H1 (cell line): ENCODE measurements at regions not wholly inside any gene's neighbourhood (a gene's known extent, or its start where the extent isn't known, plus 50 kb on each side); places are given as distances from the start of the nearest gene placed in this dataset.

Experiments used
- CHD1 ChIP-seq: IDR thresholded peaks from 2 replicates; pipeline ENCODE4 v1.6.1; 2012; ENCODE audit warnings: low read depth, low read length, improper control_type of control experiment
- CREB1 ChIP-seq: IDR thresholded peaks from 2 replicates; pipeline ENCODE4 v1.6.1; 2012; ENCODE audit warnings: inconsistent platforms
- CTBP2 ChIP-seq: IDR thresholded peaks from 2 replicates; pipeline ENCODE4 v1.7.0; 2011; ENCODE audit warnings: borderline replicate concordance, mild to moderate bottlenecking, moderate library complexity, mixed read lengths, low read length; ENCODE audit not compliant: insufficient read depth, insufficient read length
- EP300 ChIP-seq, 2 experiments: IDR thresholded peaks; 1 replicate in 1 of 2; 2 replicates in 1 of 2; pipeline ENCODE4 v1.6.1; 2011 to 2012; ENCODE audit warnings: low read depth in 2 of 2, low read length in 2 of 2, mild to moderate bottlenecking in 2 of 2, borderline replicate concordance in 1 of 2, inconsistent platforms in 1 of 2, moderate library complexity in 1 of 2
- NRF1 ChIP-seq: IDR thresholded peaks from 2 replicates; pipeline ENCODE4 v1.6.1; 2011; ENCODE audit warnings: mild to moderate bottlenecking, low read depth, low read length, improper control_type of control experiment
- SP4 ChIP-seq: IDR thresholded peaks from 2 replicates; pipeline ENCODE4 v1.6.1; 2012; ENCODE audit warnings: low read length, inconsistent platforms

DNA sequence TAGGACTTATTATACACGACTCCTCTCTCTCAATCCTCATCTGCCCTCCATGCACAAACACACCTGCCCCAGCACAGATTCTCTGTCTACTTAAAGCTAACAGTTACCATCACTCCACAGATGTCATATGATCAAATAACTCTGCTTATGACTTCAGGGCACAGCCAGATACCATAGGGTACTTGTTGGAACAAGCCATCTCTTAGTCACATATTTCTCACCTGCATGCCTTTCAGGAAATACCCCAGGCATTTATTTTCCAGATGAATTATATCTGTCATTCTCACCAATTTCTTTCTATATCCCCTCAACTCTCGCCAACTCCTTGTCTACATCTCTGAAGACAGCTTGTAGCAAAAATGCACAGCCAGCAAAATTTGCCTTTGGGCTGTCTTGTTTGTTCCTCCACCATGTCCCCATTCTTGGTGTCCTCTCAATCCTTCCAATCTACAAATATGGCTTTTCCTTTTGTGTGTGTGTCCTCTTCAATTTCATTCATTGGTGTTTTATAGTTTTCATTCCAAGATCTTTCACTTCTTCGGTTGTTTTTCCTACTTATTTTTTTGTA, 353.9 kb upstream of the CAMK1G start (continued):
- no peak for TF ChIP-seq NRF1
- no peak for TF ChIP-seq SP4
- no peak for TF ChIP-seq EP300 (IDR thresholded peaks at IDR 0.05; ENCODE audit: borderline replicate concordance in 1 of 2, low read depth in 2 of 2, low read length in 2 of 2)
- TF ChIP-seq CREB1, result no peak
- TF ChIP-seq CHD1, result no peak
- no peak for TF ChIP-seq CTBP2
